Neural crest cell (in vitro differentiated cells): ENCODE measurements at regions not wholly inside any gene's neighbourhood (a gene's known extent, or its start where the extent isn't known, plus 50 kb on each side); places are given as distances from the start of the nearest gene placed in this dataset.

Experiments
- DNase-seq: peaks from one replicate; pipeline ENCODE4 v3.0.0; 2021; ENCODE audit warnings: low read depth, mixed read lengths, low spot score
- H3K27ac Mint-ChIP-seq: one replicate; pipeline ENCODE4 v1.8.0; 2021; ENCODE audit warnings: mild to moderate bottlenecking, mixed read lengths; ENCODE audit not compliant: unreplicated experiment
- H3K27me3 Mint-ChIP-seq: 2 replicates; pipeline ENCODE4 v1.8.0; 2021; ENCODE audit warnings: low read depth, mild to moderate bottlenecking, mixed read lengths
- H3K36me3 Mint-ChIP-seq: 2 replicates; pipeline ENCODE4 v1.8.0; 2021; ENCODE audit warnings: low read depth, mild to moderate bottlenecking, mixed read lengths
- H3K4me1 Mint-ChIP-seq: 2 replicates; pipeline ENCODE4 v1.8.0; 2021; ENCODE audit warnings: mixed read lengths
- H3K4me3 Mint-ChIP-seq: one replicate; pipeline ENCODE4 v1.8.0; 2021; ENCODE audit warnings: mild to moderate bottlenecking, mixed read lengths
- H3K9me3 Mint-ChIP-seq: 2 replicates; pipeline ENCODE4 v1.8.0; 2021; ENCODE audit warnings: mixed read lengths
- CTCF ChIP-seq: fragments of 200-600 bp; sonication (generic); conservative IDR thresholded peaks from 2 replicates; pipeline ENCODE4 v1.5.0; 2021; ENCODE audit warnings: antibody characterized with exemption, mild to moderate bottlenecking

GRCh38 chr9:87070336-87070735 lies 123.0 kb upstream of the GAS1 start:
- Mint-ChIP-seq H3K4me1 (peaks cover 5% of the 10 kb centered on the region), H3K27ac (no peak overlapping the region), H3K27me3 (no peaks in the 10 kb centered on the region), H3K36me3 (no peaks in the 10 kb centered on the region), H3K4me3 (no peak overlapping the region), H3K9me3 (no peaks in the 10 kb centered on the region)
- no peak for TF ChIP-seq CTCF
- no peak for DNase-seq

- H3K4me3 Mint-ChIP-seq: no peak overlapping the region
- H3K27me3 Mint-ChIP-seq: no peaks in the 10 kb centered on the region
- no peak overlapping the region for H3K27ac Mint-ChIP-seq
- peaks cover 5% of the 10 kb centered on the region for H3K4me1 Mint-ChIP-seq
- no peak for DNase-seq
- no peaks in the 10 kb centered on the region for H3K36me3 Mint-ChIP-seq
- no peak for TF ChIP-seq CTCF
- H3K9me3 Mint-ChIP-seq: no peaks in the 10 kb centered on the region
These were observed 124.2 kb upstream of the GAS1 start for GRCh38 chr9:87071473-87071872.

- H3K4me3 Mint-ChIP-seq: no peak overlapping the region
- DNase-seq: no peak
- peaks cover 5% of the 10 kb centered on the region for H3K4me1 Mint-ChIP-seq
These were observed 126.4 kb upstream of the GAS1 start for GRCh38 chr9:87073692-87074091.

GRCh38 chr9:87075537-87075936 lies 128.2 kb upstream of the GAS1 start:
- no peaks in the 10 kb centered on the region for H3K27me3 Mint-ChIP-seq
- peaks cover 5% of the 10 kb centered on the region for H3K4me1 Mint-ChIP-seq
- TF ChIP-seq CTCF: no peak
- H3K9me3 Mint-ChIP-seq: peaks cover 8% of the 10 kb centered on the region
- H3K27ac Mint-ChIP-seq: no peak overlapping the region
- no peak overlapping the region for H3K4me3 Mint-ChIP-seq
- DNase-seq: no peak
- H3K36me3 Mint-ChIP-seq: peaks cover 2% of the 10 kb centered on the region

More at GRCh38 chr9:87073692-87074091, 126.4 kb upstream of the GAS1 start:
- H3K27ac Mint-ChIP-seq: no peak overlapping the region
- H3K36me3 Mint-ChIP-seq: peaks cover under 1% of the 10 kb centered on the region
- H3K9me3 Mint-ChIP-seq: peaks cover under 1% of the 10 kb centered on the region
- H3K27me3 Mint-ChIP-seq: no peaks in the 10 kb centered on the region
- no peak for TF ChIP-seq CTCF

GRCh38 chr9:87076825-87077224 lies 129.5 kb upstream of the GAS1 start:
- no peak for TF ChIP-seq CTCF
- Mint-ChIP-seq H3K9me3 (peaks cover 8% of the 10 kb centered on the region), H3K27ac (no peak overlapping the region), H3K4me3 (no peak overlapping the region), H3K27me3 (no peaks in the 10 kb centered on the region), H3K4me1 (peaks cover 5% of the 10 kb centered on the region), H3K36me3 (peaks cover 2% of the 10 kb centered on the region)
- DNase-seq: no peak

GRCh38 chr9:87077986-87078385 lies 130.7 kb upstream of the GAS1 start:
- H3K4me3 Mint-ChIP-seq: no peak overlapping the region
- no peaks in the 10 kb centered on the region for H3K27me3 Mint-ChIP-seq
- H3K9me3 Mint-ChIP-seq: peaks cover 11% of the 10 kb centered on the region
- DNase-seq: no peak
- peaks cover 5% of the 10 kb centered on the region for H3K4me1 Mint-ChIP-seq
- peaks cover 2% of the 10 kb centered on the region for H3K36me3 Mint-ChIP-seq
- no peak for TF ChIP-seq CTCF
- H3K27ac Mint-ChIP-seq: no peak overlapping the region
